ENCODE measurements at regions not wholly inside any gene's neighbourhood (a gene's known extent, or its start where the extent isn't known, plus 50 kb on each side); places are given as distances from the start of the nearest gene placed in this dataset.
A peak's percentile ranks its signal among the peaks of the same experiment; 100 is the strongest.

DNA sequence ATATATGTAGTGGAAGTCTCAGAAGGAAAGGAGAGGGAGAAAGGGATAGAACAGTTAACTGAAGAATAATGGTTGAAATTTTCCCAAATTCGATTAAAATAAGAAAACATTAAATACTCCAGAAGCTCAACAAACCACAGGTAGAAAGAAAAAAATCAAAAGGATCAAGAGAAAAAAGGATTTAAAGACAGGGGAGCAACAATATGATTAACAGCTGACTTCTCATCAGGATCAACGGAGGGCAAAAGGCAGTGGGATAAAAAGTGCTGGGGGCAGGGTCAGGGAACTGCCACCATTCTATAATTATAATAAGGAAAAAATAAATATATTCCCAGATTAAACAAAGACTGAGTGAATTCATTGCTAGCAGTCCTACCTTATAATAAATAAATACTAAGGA is 55.3 kb downstream of the CDKN2C start:
- POLR2A ChIA-PET (ENCODE audit: unreplicated experiment): no interaction called here
- Histone ChIP-seq H3K9me3 (ENCODE audit: insufficient read depth, low read depth) (no peaks in the 10 kb centered on the region), H4K20me1 (ENCODE audit: insufficient read depth) (no peaks in the 10 kb centered on the region), H3K4me2 (no peak overlapping the region), H3K4me1 (replicated peaks; ENCODE audit: insufficient read depth) (no peaks in the 10 kb centered on the region), H3K27me3 (ENCODE audit: insufficient read depth, low read depth) (no peaks in the 10 kb centered on the region), H3K9me2 (ENCODE audit: insufficient read depth) (no peaks in the 10 kb centered on the region), H3K36me3 (ENCODE audit: low read depth) (no peaks in the 10 kb centered on the region), H3K27ac (no peak overlapping the region), H3K79me2 (ENCODE audit: low read depth) (no peaks in the 10 kb centered on the region), H2AFZ (no peak overlapping the region), H3K4me3 (no peak overlapping the region), H3F3A (ENCODE audit: insufficient read depth, low read depth) (no peaks in the 10 kb centered on the region)
- CTCF ChIA-PET: no interaction called here
- TF ChIP-seq CTCF (conservative IDR thresholded peaks at IDR 0.05) (no peak), EZH2 (IDR thresholded peaks at IDR 0.05; ENCODE audit: low read depth) (no peak)
- DNase-seq: no peak
- intact Hi-C loops (cut with micrococcal nuclease; ENCODE audit: unreplicated experiment): no loop called here
- BruUV-seq (replicated peaks): no TSS peak

- Histone ChIP-seq H3K9me3 (ENCODE audit: insufficient read depth, low read depth) (no peaks in the 10 kb centered on the region), H3K9me2 (ENCODE audit: insufficient read depth) (no peaks in the 10 kb centered on the region), H4K20me1 (ENCODE audit: insufficient read depth) (no peaks in the 10 kb centered on the region), H3K79me2 (ENCODE audit: low read depth) (no peaks in the 10 kb centered on the region), H3K4me2 (no peak overlapping the region), H3F3A (ENCODE audit: insufficient read depth, low read depth) (no peaks in the 10 kb centered on the region), H3K36me3 (ENCODE audit: low read depth) (no peaks in the 10 kb centered on the region), H2AFZ (no peak overlapping the region), H3K4me3 (no peak overlapping the region), H3K27ac (no peak overlapping the region), H3K27me3 (ENCODE audit: insufficient read depth, low read depth) (no peaks in the 10 kb centered on the region), H3K4me1 (replicated peaks; ENCODE audit: insufficient read depth) (no peaks in the 10 kb centered on the region)
- BruUV-seq (replicated peaks): no TSS peak
- TF ChIP-seq EZH2 (IDR thresholded peaks at IDR 0.05; ENCODE audit: low read depth) (no peak), CTCF (conservative IDR thresholded peaks at IDR 0.05) (no peak)
- peak; percentile 21 to 64 for DNase-seq
- intact Hi-C loops (cut with micrococcal nuclease; ENCODE audit: unreplicated experiment): no loop called here
- ChIA-PET CTCF (no interaction called here), POLR2A (ENCODE audit: unreplicated experiment) (no interaction called here)
Measured at GRCh38 chr1:51032936-51033335, 62.9 kb downstream of the CDKN2C start.

GRCh38 chr1:51044199-51044598 is 57.8 kb upstream of the C1orf185 start:
- Histone ChIP-seq H3K27ac (no peak overlapping the region), H3K79me2 (ENCODE audit: low read depth) (no peaks in the 10 kb centered on the region), H3F3A (ENCODE audit: insufficient read depth, low read depth) (no peaks in the 10 kb centered on the region), H3K4me2 (no peak overlapping the region), H3K36me3 (ENCODE audit: low read depth) (no peaks in the 10 kb centered on the region), H2AFZ (no peak overlapping the region), H3K27me3 (ENCODE audit: insufficient read depth, low read depth) (no peaks in the 10 kb centered on the region), H3K9me2 (ENCODE audit: insufficient read depth) (no peaks in the 10 kb centered on the region), H4K20me1 (ENCODE audit: insufficient read depth) (no peaks in the 10 kb centered on the region), H3K9me3 (ENCODE audit: insufficient read depth, low read depth) (no peaks in the 10 kb centered on the region; the same call in 1 of the 2 replicates), H3K4me1 (replicated peaks; ENCODE audit: insufficient read depth) (no peaks in the 10 kb centered on the region), H3K4me3 (no peak overlapping the region)
- BruUV-seq (replicated peaks): no TSS peak
- TF ChIP-seq EZH2 (IDR thresholded peaks at IDR 0.05; ENCODE audit: low read depth): no peak
- TF ChIP-seq CTCF (conservative IDR thresholded peaks at IDR 0.05): no peak
- DNase-seq: no peak
- ChIA-PET POLR2A (ENCODE audit: unreplicated experiment) (interaction anchor here (0.7 kb wide), 2 partner anchors 9 to 215 kb away, joined by 3 read pairs; no protein-coding TSS in a partner anchor), CTCF (no interaction called here)
- intact Hi-C loops (cut with micrococcal nuclease; ENCODE audit: unreplicated experiment): loop anchor here (5.0 to 10.0 kb wide), 2 partner anchors 117 to 269 kb away; no protein-coding TSS in a partner anchor

All from PC-9 (cell line).